ENCODE measurements at regions not wholly inside any gene's neighbourhood (a gene's known extent, or its start where the extent isn't known, plus 50 kb on each side); places are given as distances from the start of the nearest gene placed in this dataset.

DNA sequence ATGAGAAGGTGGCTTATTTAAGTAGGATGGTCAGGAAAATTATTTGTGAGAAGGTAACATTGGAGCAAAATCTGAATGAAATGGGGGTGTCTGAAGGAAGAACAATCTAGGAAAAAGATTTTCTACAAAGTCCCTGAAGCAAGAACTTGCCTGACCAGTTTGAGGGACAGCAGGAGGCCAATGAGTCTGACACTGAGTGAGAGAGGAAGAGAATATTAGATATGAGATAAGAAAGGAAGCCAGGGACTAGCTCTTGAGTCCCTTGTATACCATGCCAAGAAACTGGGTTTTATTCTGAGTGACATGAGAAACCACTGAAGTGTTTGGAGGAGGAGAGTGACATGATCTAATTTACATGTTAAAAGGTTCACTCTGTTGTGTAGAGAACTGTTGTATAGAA lies 1478.9 kb downstream of the RPA4 start (continued):
- TF ChIP-seq, protein P1, sequence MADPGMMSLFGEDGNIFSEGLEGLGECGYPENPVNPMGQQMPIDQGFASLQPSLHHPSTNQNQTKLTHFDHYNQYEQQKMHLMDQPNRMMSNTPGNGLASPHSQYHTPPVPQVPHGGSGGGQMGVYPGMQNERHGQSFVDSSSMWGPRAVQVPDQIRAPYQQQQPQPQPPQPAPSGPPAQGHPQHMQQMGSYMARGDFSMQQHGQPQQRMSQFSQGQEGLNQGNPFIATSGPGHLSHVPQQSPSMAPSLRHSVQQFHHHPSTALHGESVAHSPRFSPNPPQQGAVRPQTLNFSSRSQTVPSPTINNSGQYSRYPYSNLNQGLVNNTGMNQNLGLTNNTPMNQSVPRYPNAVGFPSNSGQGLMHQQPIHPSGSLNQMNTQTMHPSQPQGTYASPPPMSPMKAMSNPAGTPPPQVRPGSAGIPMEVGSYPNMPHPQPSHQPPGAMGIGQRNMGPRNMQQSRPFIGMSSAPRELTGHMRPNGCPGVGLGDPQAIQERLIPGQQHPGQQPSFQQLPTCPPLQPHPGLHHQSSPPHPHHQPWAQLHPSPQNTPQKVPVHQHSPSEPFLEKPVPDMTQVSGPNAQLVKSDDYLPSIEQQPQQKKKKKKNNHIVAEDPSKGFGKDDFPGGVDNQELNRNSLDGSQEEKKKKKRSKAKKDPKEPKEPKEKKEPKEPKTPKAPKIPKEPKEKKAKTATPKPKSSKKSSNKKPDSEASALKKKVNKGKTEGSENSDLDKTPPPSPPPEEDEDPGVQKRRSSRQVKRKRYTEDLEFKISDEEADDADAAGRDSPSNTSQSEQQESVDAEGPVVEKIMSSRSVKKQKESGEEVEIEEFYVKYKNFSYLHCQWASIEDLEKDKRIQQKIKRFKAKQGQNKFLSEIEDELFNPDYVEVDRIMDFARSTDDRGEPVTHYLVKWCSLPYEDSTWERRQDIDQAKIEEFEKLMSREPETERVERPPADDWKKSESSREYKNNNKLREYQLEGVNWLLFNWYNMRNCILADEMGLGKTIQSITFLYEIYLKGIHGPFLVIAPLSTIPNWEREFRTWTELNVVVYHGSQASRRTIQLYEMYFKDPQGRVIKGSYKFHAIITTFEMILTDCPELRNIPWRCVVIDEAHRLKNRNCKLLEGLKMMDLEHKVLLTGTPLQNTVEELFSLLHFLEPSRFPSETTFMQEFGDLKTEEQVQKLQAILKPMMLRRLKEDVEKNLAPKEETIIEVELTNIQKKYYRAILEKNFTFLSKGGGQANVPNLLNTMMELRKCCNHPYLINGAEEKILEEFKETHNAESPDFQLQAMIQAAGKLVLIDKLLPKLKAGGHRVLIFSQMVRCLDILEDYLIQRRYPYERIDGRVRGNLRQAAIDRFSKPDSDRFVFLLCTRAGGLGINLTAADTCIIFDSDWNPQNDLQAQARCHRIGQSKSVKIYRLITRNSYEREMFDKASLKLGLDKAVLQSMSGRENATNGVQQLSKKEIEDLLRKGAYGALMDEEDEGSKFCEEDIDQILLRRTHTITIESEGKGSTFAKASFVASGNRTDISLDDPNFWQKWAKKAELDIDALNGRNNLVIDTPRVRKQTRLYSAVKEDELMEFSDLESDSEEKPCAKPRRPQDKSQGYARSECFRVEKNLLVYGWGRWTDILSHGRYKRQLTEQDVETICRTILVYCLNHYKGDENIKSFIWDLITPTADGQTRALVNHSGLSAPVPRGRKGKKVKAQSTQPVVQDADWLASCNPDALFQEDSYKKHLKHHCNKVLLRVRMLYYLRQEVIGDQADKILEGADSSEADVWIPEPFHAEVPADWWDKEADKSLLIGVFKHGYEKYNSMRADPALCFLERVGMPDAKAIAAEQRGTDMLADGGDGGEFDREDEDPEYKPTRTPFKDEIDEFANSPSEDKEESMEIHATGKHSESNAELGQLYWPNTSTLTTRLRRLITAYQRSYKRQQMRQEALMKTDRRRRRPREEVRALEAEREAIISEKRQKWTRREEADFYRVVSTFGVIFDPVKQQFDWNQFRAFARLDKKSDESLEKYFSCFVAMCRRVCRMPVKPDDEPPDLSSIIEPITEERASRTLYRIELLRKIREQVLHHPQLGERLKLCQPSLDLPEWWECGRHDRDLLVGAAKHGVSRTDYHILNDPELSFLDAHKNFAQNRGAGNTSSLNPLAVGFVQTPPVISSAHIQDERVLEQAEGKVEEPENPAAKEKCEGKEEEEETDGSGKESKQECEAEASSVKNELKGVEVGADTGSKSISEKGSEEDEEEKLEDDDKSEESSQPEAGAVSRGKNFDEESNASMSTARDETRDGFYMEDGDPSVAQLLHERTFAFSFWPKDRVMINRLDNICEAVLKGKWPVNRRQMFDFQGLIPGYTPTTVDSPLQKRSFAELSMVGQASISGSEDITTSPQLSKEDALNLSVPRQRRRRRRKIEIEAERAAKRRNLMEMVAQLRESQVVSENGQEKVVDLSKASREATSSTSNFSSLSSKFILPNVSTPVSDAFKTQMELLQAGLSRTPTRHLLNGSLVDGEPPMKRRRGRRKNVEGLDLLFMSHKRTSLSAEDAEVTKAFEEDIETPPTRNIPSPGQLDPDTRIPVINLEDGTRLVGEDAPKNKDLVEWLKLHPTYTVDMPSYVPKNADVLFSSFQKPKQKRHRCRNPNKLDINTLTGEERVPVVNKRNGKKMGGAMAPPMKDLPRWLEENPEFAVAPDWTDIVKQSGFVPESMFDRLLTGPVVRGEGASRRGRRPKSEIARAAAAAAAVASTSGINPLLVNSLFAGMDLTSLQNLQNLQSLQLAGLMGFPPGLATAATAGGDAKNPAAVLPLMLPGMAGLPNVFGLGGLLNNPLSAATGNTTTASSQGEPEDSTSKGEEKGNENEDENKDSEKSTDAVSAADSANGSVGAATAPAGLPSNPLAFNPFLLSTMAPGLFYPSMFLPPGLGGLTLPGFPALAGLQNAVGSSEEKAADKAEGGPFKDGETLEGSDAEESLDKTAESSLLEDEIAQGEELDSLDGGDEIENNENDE (IDR thresholded peaks at IDR 0.05; ENCODE audit: insufficient replicate concordance, low read length): no peak
- TF ChIP-seq SRF (IDR thresholded peaks at IDR 0.05; ENCODE audit: low read depth, low read length) (no peak), BCL11A (IDR thresholded peaks at IDR 0.05; ENCODE audit: low read depth in 2 of 2, low read length in 2 of 2) (no peak), HDAC6 (IDR thresholded peaks at IDR 0.05; ENCODE audit: low read depth, low read length) (no peak), NANOG (IDR thresholded peaks at IDR 0.05; ENCODE audit: insufficient read depth, low read depth, low read length, poor library complexity, severe bottlenecking) (no peak), JUN (IDR thresholded peaks at IDR 0.05; ENCODE audit: low read depth, low read length) (no peak), GTF2F1 (IDR thresholded peaks at IDR 0.05; ENCODE audit: borderline replicate concordance, low read depth, low read length) (no peak), RXRA (IDR thresholded peaks at IDR 0.05; ENCODE audit: insufficient read depth, low read depth, low read length) (no peak)
